T-helper 2 cell treated with Interferon-gamma antibody and Interleukin-4, amounts not matched to agents 5 μg/mL and 100 μg/mL, for 36 hours (primary cell): ENCODE measurements at regions not wholly inside any gene's neighbourhood (a gene's known extent, or its start where the extent isn't known, plus 50 kb on each side); places are given as distances from the start of the nearest gene placed in this dataset.
"Not testable (repeated sequence)": the region's sequence is repeated elsewhere in the genome, so short reads cannot be mapped to it uniquely, and the experiment has no call there.

Experiments
- DNase-seq: peaks from one replicate; pipeline ENCODE4 v3.0.0; 2021; ENCODE audit warnings: low spot score
- H3K27ac Mint-ChIP-seq: one replicate; pipeline ENCODE4 v1.8.0; 2021; ENCODE audit warnings: mild to moderate bottlenecking, mixed read lengths
- H3K27me3 Mint-ChIP-seq: one replicate; pipeline ENCODE4 v1.8.0; 2021; ENCODE audit warnings: low read depth, mixed read lengths
- H3K36me3 Mint-ChIP-seq: one replicate; pipeline ENCODE4 v1.8.0; 2021; ENCODE audit warnings: low read depth, mixed read lengths
- H3K4me1 Mint-ChIP-seq: one replicate; pipeline ENCODE4 v1.8.0; 2021; ENCODE audit warnings: low read depth, mixed read lengths
- H3K4me3 Mint-ChIP-seq: one replicate; pipeline ENCODE4 v1.8.0; 2022; ENCODE audit warnings: mild to moderate bottlenecking, moderate library complexity, mixed read lengths
- H3K9me3 Mint-ChIP-seq: one replicate; pipeline ENCODE4 v1.8.0; 2021; ENCODE audit warnings: mixed read lengths

- no peak overlapping the region for H3K4me3 Mint-ChIP-seq
- H3K27ac Mint-ChIP-seq: no peak overlapping the region
- no peaks in the 10 kb centered on the region for H3K9me3 Mint-ChIP-seq
- no peaks in the 10 kb centered on the region for H3K4me1 Mint-ChIP-seq
- no peaks in the 10 kb centered on the region for H3K36me3 Mint-ChIP-seq
- no peak for DNase-seq
- no peaks in the 10 kb centered on the region for H3K27me3 Mint-ChIP-seq
Measured at GRCh38 chr10:121267236-121268003, 330.8 kb downstream of the FGFR2 start.

GRCh38 chr10:121268363-121268762 lies 329.9 kb downstream of the FGFR2 start:
- Mint-ChIP-seq H3K27ac (no peak overlapping the region), H3K36me3 (no peaks in the 10 kb centered on the region), H3K4me1 (no peaks in the 10 kb centered on the region), H3K4me3 (no peak overlapping the region), H3K9me3 (no peaks in the 10 kb centered on the region), H3K27me3 (no peaks in the 10 kb centered on the region)
- no peak for DNase-seq

DNA sequence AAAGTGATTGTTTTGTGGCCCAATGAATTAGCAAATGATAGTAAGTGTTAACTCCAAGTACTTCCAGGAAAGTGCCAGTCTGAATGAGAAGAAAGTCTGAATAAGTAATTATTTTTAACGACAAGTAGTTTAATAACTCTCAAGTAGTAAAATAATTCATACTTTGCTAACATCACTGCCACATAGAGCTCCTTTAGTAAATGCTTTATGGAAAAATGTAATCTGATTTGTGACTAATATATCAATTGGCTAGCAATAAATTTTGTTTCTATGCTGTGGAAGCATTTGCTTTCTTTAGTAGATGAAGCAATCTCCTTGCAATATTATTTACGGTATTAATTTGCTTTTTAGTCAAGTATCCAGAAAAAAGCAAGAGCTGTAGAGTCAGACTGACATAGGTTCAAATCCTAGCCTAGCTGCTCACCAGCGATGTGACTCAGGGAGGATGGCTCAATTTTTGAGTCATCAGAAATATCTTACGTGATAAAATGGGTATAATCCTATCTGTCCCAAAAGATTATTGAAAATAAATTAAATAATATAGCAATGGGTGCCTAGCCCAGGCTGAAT lies 329.3 kb downstream of the FGFR2 start:
- H3K27me3 Mint-ChIP-seq: no peaks in the 10 kb centered on the region
- H3K36me3 Mint-ChIP-seq: no peaks in the 10 kb centered on the region
- H3K27ac Mint-ChIP-seq: no peak overlapping the region
- no peak overlapping the region for H3K4me3 Mint-ChIP-seq
- no peak for DNase-seq
- H3K4me1 Mint-ChIP-seq: no peaks in the 10 kb centered on the region
- H3K9me3 Mint-ChIP-seq: no peaks in the 10 kb centered on the region

DNA sequence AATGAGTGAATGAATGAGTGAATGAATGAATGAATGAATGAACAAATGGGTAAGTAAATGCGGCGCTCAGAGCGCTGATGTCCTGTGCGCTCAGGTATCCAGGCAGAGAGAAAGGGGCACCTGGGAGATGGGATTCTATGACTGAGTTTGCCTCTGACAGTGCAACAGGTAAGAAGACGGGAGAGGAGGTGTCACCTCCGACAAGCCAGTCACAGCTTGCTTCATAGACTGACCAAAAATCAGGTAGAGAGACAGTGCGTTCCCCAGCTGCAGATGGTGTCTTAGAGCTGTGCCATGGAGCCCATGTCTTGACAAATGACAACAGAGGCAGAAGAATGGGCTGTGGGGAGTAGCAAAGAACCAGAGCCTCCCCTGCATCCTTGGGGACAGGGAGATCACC lies 327.3 kb downstream of the FGFR2 start:
- no peaks in the 10 kb centered on the region for H3K36me3 Mint-ChIP-seq
- H3K27me3 Mint-ChIP-seq: no peaks in the 10 kb centered on the region
- DNase-seq: no peak
- no peaks in the 10 kb centered on the region for H3K9me3 Mint-ChIP-seq
- no peak overlapping the region for H3K27ac Mint-ChIP-seq
- H3K4me1 Mint-ChIP-seq: no peaks in the 10 kb centered on the region
- no peak overlapping the region for H3K4me3 Mint-ChIP-seq

DNA sequence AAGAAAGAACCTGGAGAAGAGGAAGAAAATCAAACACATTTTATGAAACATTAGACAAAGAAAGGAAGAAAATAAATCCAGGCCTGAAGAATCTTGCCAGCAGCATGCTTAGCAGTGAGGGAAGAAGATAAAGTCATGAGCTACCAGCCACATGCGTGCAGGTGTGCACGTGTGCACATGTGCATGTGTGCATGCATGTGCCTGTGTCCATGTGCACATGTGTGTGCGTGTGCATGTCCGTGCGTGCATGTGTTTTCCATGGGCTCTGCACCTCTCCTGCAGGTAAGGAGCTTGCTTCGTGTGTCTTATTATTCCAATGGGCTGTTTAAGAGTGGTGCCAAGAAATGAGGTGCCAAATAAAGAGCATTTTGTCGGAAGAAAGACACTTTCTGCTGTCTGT lies 322.2 kb downstream of the FGFR2 start:
- no peaks in the 10 kb centered on the region for H3K36me3 Mint-ChIP-seq
- no peak overlapping the region for H3K27ac Mint-ChIP-seq
- DNase-seq: no peak
- H3K9me3 Mint-ChIP-seq: peaks cover 10% of the 10 kb centered on the region
- no peak overlapping the region for H3K4me3 Mint-ChIP-seq
- H3K27me3 Mint-ChIP-seq: no peaks in the 10 kb centered on the region
- no peaks in the 10 kb centered on the region for H3K4me1 Mint-ChIP-seq

- no peak overlapping the region for H3K4me3 Mint-ChIP-seq
- no peaks in the 10 kb centered on the region for H3K27me3 Mint-ChIP-seq
Measured at GRCh38 chr10:121276822-121277221, 321.4 kb downstream of the FGFR2 start.

DNA sequence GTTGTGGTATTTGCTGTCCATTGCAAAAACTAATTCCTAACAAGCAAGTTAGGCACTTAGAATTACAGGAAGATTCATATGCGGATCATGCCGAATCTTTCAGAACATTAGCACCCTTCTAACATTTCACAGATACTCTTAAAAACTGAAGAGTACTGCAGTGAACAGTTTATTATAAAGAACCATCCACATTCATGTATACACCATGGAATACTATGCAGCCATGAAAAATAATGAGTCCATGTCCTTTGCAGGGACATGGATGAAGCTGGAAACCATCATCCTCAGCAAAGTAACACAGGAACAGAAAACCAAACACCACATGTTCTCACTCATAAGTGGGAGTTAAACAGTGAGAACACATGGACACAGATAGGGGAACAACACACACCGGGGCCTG lies 319.9 kb downstream of the FGFR2 start:
- H3K36me3 Mint-ChIP-seq, DNase-seq, H3K4me3 Mint-ChIP-seq, H3K27ac Mint-ChIP-seq, H3K4me1 Mint-ChIP-seq, H3K27me3 Mint-ChIP-seq: not testable (repeated sequence)
- peaks cover 10% of the 10 kb centered on the region for H3K9me3 Mint-ChIP-seq

More at GRCh38 chr10:121276822-121277221, 321.4 kb downstream of the FGFR2 start:
- Mint-ChIP-seq H3K4me1 (no peaks in the 10 kb centered on the region), H3K27ac (no peak overlapping the region), H3K9me3 (peaks cover 10% of the 10 kb centered on the region), H3K36me3 (no peaks in the 10 kb centered on the region)
- no peak for DNase-seq

DNA sequence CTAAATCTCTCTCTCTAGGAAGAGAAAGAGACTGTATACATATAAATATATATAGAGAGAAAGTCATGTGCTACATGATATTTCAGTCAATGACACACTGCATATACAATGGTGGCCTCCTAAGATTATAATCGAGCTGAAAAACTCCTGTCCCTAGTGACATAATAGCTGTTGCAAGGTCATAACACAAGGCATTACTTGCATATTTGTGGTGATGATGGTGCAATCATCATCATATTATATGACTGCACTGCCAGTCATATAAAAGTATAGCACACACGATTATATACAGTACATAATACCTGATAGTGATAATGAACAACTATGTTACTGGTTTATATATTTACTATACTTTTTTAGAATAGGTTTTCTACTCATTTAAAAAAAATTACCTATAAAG lies 316.7 kb downstream of the FGFR2 start:
- Mint-ChIP-seq H3K9me3 (peaks cover 10% of the 10 kb centered on the region), H3K27ac (no peak overlapping the region), H3K36me3 (no peaks in the 10 kb centered on the region), H3K4me1 (no peaks in the 10 kb centered on the region), H3K27me3 (no peaks in the 10 kb centered on the region), H3K4me3 (no peak overlapping the region)
- no peak for DNase-seq

- Mint-ChIP-seq H3K4me3 (no peak overlapping the region), H3K9me3 (peaks cover 10% of the 10 kb centered on the region), H3K27me3 (no peaks in the 10 kb centered on the region), H3K36me3 (no peaks in the 10 kb centered on the region), H3K4me1 (no peaks in the 10 kb centered on the region), H3K27ac (no peak overlapping the region)
- no peak for DNase-seq
Measured at GRCh38 chr10:121282264-121282663, 316.0 kb downstream of the FGFR2 start.

- H3K27ac Mint-ChIP-seq: no peak overlapping the region
- H3K9me3 Mint-ChIP-seq: peaks cover 4% of the 10 kb centered on the region
- no peaks in the 10 kb centered on the region for H3K4me1 Mint-ChIP-seq
- H3K27me3 Mint-ChIP-seq: no peaks in the 10 kb centered on the region
- H3K4me3 Mint-ChIP-seq: no peak overlapping the region
- DNase-seq: no peak
- H3K36me3 Mint-ChIP-seq: no peaks in the 10 kb centered on the region
Measured at GRCh38 chr10:121282797-121283515, 315.3 kb downstream of the FGFR2 start.

- no peaks in the 10 kb centered on the region for H3K4me1 Mint-ChIP-seq
- H3K4me3 Mint-ChIP-seq: no peak overlapping the region
- no peak for DNase-seq
- H3K27ac Mint-ChIP-seq: no peak overlapping the region
- no peaks in the 10 kb centered on the region for H3K36me3 Mint-ChIP-seq
- no peaks in the 10 kb centered on the region for H3K27me3 Mint-ChIP-seq
- no peaks in the 10 kb centered on the region for H3K9me3 Mint-ChIP-seq
Measured at GRCh38 chr10:121284936-121285335, 313.3 kb downstream of the FGFR2 start.

GRCh38 chr10:121285406-121286196 lies 312.6 kb downstream of the FGFR2 start:
- no peaks in the 10 kb centered on the region for H3K9me3 Mint-ChIP-seq
- DNase-seq: no peak
- H3K4me3 Mint-ChIP-seq: no peak overlapping the region
- no peaks in the 10 kb centered on the region for H3K4me1 Mint-ChIP-seq
- H3K36me3 Mint-ChIP-seq: no peaks in the 10 kb centered on the region
- H3K27ac Mint-ChIP-seq: no peak overlapping the region
- H3K27me3 Mint-ChIP-seq: no peaks in the 10 kb centered on the region

DNA sequence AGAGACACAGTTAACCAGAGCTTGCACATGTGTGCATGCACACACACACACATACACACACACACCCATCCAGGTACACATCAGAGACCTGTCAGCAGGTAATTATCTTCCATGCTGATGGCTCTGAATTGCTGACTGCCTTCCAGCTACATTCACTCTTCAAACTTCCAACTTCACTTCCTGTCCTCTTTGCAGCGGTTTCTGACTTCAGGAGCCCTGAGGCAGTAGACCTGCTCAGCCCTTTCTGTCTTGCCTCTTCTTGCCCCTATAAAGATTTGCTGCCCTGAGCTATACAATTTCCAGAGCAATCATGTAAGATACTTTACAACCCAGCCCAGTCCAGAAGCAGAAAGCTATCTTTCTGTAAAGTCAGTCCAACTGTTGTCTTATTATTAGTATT lies 310.2 kb downstream of the FGFR2 start:
- no peaks in the 10 kb centered on the region for H3K4me1 Mint-ChIP-seq
- no peaks in the 10 kb centered on the region for H3K9me3 Mint-ChIP-seq
- no peaks in the 10 kb centered on the region for H3K36me3 Mint-ChIP-seq
- H3K27ac Mint-ChIP-seq: no peak overlapping the region
- DNase-seq: no peak
- no peaks in the 10 kb centered on the region for H3K27me3 Mint-ChIP-seq
- H3K4me3 Mint-ChIP-seq: no peak overlapping the region
